RWPE1 (cell line): ENCODE measurements at regions not wholly inside any gene's neighbourhood (a gene's known extent, or its start where the extent isn't known, plus 50 kb on each side); places are given as distances from the start of the nearest gene placed in this dataset.
A peak's percentile ranks its signal among the peaks of the same experiment; 100 is the strongest.

Experiments used
- CTCF ChIA-PET: fragments of 350-600 bp; sonication (Branson Sonifier 250); formaldehyde crosslinking; extraction: SDS; loops from one replicate; lab custom pipeline; 2021; lab: Yijun Ruan, JAX
- POLR2A ChIA-PET: fragments of 400-600 bp; formaldehyde crosslinking; extraction: SDS; loops from one replicate; lab custom pipeline; 2020; ENCODE audit warnings: antibody characterized with exemption; ENCODE audit not compliant: low non-redundant PET; lab: Yijun Ruan, JAX
- DNase-seq: peaks from one replicate; pipeline ENCODE4 v3.0.0; 2012; ENCODE audit warnings: low spot score
- H3K27ac ChIP-seq: fragments of 450-650 bp; 2 replicates; pipeline ENCODE4 v1.5.1; 2017
- CTCF ChIP-seq: fragments of 450-650 bp; conservative IDR thresholded peaks from 2 replicates; pipeline ENCODE4 v1.5.1; 2017; ENCODE audit warnings: low read depth, mild to moderate bottlenecking

GRCh38 chr3:159798951-159799350 is 189.7 kb upstream of the IL12A start:
- DNase-seq = no peak
- TF ChIP-seq CTCF = no peak
- ChIA-PET CTCF (interaction anchor here (0.6 kb wide), 1 partner anchor 9 kb away, joined by 3 read pairs; no protein-coding TSS in a partner anchor), POLR2A (no interaction called here)
- H3K27ac ChIP-seq = no peak overlapping the region

- H3K27ac ChIP-seq = no peak overlapping the region
- TF ChIP-seq CTCF = no peak
- DNase-seq = no peak
- POLR2A ChIA-PET = no interaction called here
- CTCF ChIA-PET = interaction anchor here (0.6 to 1.0 kb wide), 4 partner anchors 13 to 50 kb away, joined by 3 to 4 read pairs (median 4); no protein-coding TSS in a partner anchor
These were observed 188.0 kb upstream of the IL12A start for GRCh38 chr3:159800434-159801155.

DNA sequence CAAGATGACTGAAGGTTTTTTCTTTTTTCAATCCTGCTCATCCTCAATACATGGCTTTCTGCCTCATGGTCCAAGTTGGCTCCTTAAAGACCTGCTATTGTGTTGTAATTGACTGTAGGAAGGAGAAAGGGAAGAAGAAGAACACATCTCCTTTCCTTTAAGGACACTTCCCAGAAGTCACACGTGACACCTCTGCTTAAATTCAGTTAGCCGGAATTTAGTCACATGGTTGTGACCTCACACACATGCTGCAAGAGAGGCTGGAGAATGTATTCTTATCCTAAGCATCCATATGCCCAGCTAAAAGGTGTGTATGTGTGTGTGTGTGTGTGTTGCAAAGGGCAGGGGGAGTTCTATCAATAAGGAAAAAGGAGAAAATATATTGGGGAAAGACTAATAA is 185.8 kb upstream of the IL12A start:
- ChIA-PET CTCF (no interaction called here), POLR2A (no interaction called here)
- no peak overlapping the region for H3K27ac ChIP-seq
- TF ChIP-seq CTCF = no peak
- no peak for DNase-seq

DNA sequence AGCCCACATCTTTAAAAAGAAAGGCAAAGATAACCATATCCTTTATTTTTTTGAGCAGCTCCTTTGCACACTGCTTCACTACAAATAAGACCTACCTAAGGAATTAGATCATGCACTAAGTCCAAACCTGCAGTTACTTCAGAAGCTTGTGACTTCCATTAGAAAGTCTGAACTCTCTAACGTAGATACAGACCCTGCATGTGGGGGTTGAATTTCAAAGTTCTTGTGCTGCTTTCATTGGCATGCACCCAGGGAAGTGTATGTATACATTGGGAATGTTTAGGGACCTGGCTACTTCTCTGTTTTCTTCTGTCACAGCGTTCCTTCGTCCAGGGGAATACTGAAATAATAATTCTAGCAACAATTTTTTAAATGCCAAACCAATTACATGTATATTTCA is 185.2 kb upstream of the IL12A start:
- ChIA-PET POLR2A (no interaction called here), CTCF (interaction anchor here (0.6 to 2.1 kb wide), 3 partner anchors 41 to 473 kb away, joined by 3 to 10 read pairs (median 4); no protein-coding TSS in a partner anchor)
- DNase-seq = no peak
- TF ChIP-seq CTCF = no peak
- H3K27ac ChIP-seq = no peak overlapping the region

DNA sequence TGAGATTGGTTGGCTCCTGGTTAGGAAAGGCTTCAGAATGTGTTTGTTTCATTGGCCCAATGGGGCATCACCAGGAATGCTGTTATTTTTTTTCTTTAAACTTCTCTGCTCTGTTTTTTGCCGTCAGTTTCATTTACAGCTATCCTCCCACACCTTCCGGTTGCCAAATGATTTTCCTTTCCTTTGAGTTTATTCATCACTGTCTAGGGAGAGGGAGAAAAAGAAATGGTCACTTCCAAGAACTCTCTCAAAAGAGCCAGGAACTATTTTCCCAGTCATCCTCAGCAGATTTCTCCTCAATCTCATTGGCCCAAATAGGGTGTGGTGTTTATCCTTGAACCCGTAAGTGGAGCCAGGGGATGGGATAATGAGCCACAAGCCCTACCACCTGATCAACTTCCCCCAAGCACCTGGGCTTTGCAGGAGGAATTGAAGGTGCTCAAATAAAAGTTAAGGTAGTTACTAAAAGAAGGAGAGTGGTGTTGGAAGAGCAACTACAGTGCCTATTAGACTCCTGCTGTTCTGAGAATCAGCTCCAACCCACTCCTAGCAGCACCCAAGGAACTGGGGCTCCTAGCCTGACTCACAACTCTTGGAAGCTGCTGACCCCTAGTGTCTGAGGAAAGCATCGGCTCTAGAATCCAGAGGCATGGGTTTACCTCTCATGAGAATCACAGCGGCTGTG is 183.8 kb upstream of the IL12A start:
- TF ChIP-seq CTCF = peak; percentile 88
- no peak overlapping the region for H3K27ac ChIP-seq
- POLR2A ChIA-PET = interaction anchor here (1.0 kb wide), 1 partner anchor 41 kb away, joined by 3 read pairs; no protein-coding TSS in a partner anchor
- peak; percentile 79 for DNase-seq
- CTCF ChIA-PET = interaction anchor here (0.6 to 2.1 kb wide), 22 partner anchors 11 to 1501 kb away, joined by 3 to 10 read pairs (median 3); no protein-coding TSS in a partner anchor

GRCh38 chr3:159805411-159805772 is 183.2 kb upstream of the IL12A start:
- POLR2A ChIA-PET = interaction anchor here (0.7 to 1.0 kb wide), 2 partner anchors 41 to 79 kb away, joined by 3 read pairs; no protein-coding TSS in a partner anchor
- DNase-seq = no peak
- CTCF ChIA-PET = interaction anchor here (0.6 to 2.1 kb wide), 19 partner anchors 9 to 545 kb away, joined by 3 to 10 read pairs (median 5); no protein-coding TSS in a partner anchor
- H3K27ac ChIP-seq = no peak overlapping the region
- TF ChIP-seq CTCF = peak; percentile 44
